HEK293 (cell line): ENCODE measurements at regions not wholly inside any gene's neighbourhood (a gene's known extent, or its start where the extent isn't known, plus 50 kb on each side); places are given as distances from the start of the nearest gene placed in this dataset.

ENCODE experiments used
- CTCF ChIA-PET: fragments of 350-600 bp; formaldehyde crosslinking; extraction: SDS; loops from one replicate; lab custom pipeline; 2021; ENCODE audit warnings: antibody characterized with exemption; lab: Yijun Ruan, JAX
- POLR2A ChIA-PET: fragments of 300-600 bp; formaldehyde crosslinking; extraction: SDS; loops from one replicate; lab custom pipeline; 2020; ENCODE audit warnings: antibody characterized with exemption, inconsistent platforms; lab: Yijun Ruan, JAX
- H3K27ac ChIP-seq: fragments of 200-500 bp; sonication (Bioruptor generic); 2 replicates; pipeline ENCODE4 v1.5.1; 2014; ENCODE audit warnings: low read depth, low read length, control low read depth, inconsistent platforms; ENCODE audit errors: extremely low read depth
- H3K36me3 ChIP-seq, 2 experiments: fragments of 200-500 bp in 1 of 2; sonication (Bioruptor generic) in 1 of 2; 1 replicate in 1 of 2; 2 replicates in 1 of 2; pipeline ENCODE4 v1.5.1; 2014 to 2017; ENCODE audit warnings: inconsistent platforms in 2 of 2, low read length in 2 of 2; ENCODE audit not compliant: control insufficient read depth in 2 of 2, insufficient read depth in 1 of 2
- H3K4me1 ChIP-seq: fragments of 200-500 bp; sonication (Bioruptor generic); 2 replicates; pipeline ENCODE4 v1.5.1; 2014; ENCODE audit warnings: mild to moderate bottlenecking, low read length, inconsistent platforms; ENCODE audit not compliant: control insufficient read depth, insufficient read depth
- H3K4me3 ChIP-seq: 2 replicates; pipeline ENCODE4 v1.5.1; 2011; ENCODE audit warnings: low read depth, mild to moderate bottlenecking, control low read depth, low read length, moderate library complexity
- H3K9me3 ChIP-seq: fragments of 200-500 bp; sonication (Bioruptor generic); 2 replicates; pipeline ENCODE4 v1.5.1; 2014; ENCODE audit warnings: low read depth, low read length, inconsistent platforms; ENCODE audit not compliant: control insufficient read depth, insufficient read depth
- FEZF1 ChIP-seq: fragments of 450-650 bp; formaldehyde crosslinking; IDR thresholded peaks from 2 replicates; pipeline ENCODE4 v1.5.1; 2016; ENCODE audit warnings: missing biosample characterization, missing genetic modification characterization
- HOXD13 ChIP-seq: sonication (generic); formaldehyde crosslinking; IDR thresholded peaks from 2 replicates; pipeline ENCODE4 v1.8.0; 2022; ENCODE audit warnings: missing genetic modification reagents, borderline replicate concordance
- KLF10 ChIP-seq: fragments of 450-650 bp; IDR thresholded peaks from 2 replicates; pipeline ENCODE4 v1.5.1; 2018; ENCODE audit warnings: missing biosample characterization, mild to moderate bottlenecking, missing genetic modification characterization
- PRDM2 ChIP-seq: fragments of 450-650 bp; formaldehyde crosslinking; IDR thresholded peaks from 2 replicates; pipeline ENCODE4 v1.5.1; 2016; ENCODE audit warnings: missing biosample characterization, missing genetic modification characterization, borderline replicate concordance
- ZBTB1 ChIP-seq: fragments of 450-650 bp; formaldehyde crosslinking; IDR thresholded peaks from 2 replicates; pipeline ENCODE4 v1.5.1; 2016; ENCODE audit warnings: missing biosample characterization, missing genetic modification characterization
- ZBTB7A ChIP-seq: fragments of 450-650 bp; formaldehyde crosslinking; IDR thresholded peaks from 2 replicates; pipeline ENCODE4 v1.5.1; 2016; ENCODE audit warnings: low read depth, missing biosample characterization, missing genetic modification characterization
- ZEB2 ChIP-seq: fragments of 450-650 bp; formaldehyde crosslinking; IDR thresholded peaks from 2 replicates; pipeline ENCODE4 v1.5.1; 2016; ENCODE audit warnings: missing biosample characterization, missing genetic modification characterization
- ZNF121 ChIP-seq: fragments of 450-650 bp; formaldehyde crosslinking; IDR thresholded peaks from 2 replicates; pipeline ENCODE4 v1.5.1; 2016; ENCODE audit warnings: missing biosample characterization, missing genetic modification characterization
- ZNF133 ChIP-seq: fragments of 450-650 bp; formaldehyde crosslinking; IDR thresholded peaks from 2 replicates; pipeline ENCODE4 v1.5.1; 2016; ENCODE audit warnings: missing biosample characterization, missing genetic modification characterization
- ZNF138 ChIP-seq: fragments of 450-650 bp; formaldehyde crosslinking; IDR thresholded peaks from 2 replicates; pipeline ENCODE4 v1.5.1; 2016; ENCODE audit warnings: missing biosample characterization, missing genetic modification characterization, borderline replicate concordance
- ZNF155 ChIP-seq: fragments of 450-650 bp; formaldehyde crosslinking; IDR thresholded peaks from 2 replicates; pipeline ENCODE4 v1.5.1; 2016; ENCODE audit warnings: missing biosample characterization, missing genetic modification characterization
- ZNF175 ChIP-seq: fragments of 450-650 bp; formaldehyde crosslinking; IDR thresholded peaks from 2 replicates; pipeline ENCODE4 v1.5.1; 2016; ENCODE audit warnings: missing biosample characterization, missing genetic modification characterization
- ZNF274 ChIP-seq, 2 experiments: fragments of 200-500 bp in 1 of 2; fragments of 450-650 bp in 1 of 2; sonication (Bioruptor generic) in 1 of 2; formaldehyde crosslinking in 1 of 2; IDR thresholded peaks; 2 replicates each; pipeline versions ENCODE4 v1.5.1 to v1.6.1; 2014 to 2016; ENCODE audit warnings: borderline replicate concordance in 1 of 2, inconsistent platforms in 1 of 2, low read length in 1 of 2, missing biosample characterization in 1 of 2, missing genetic modification characterization in 1 of 2
- ZNF398 ChIP-seq: fragments of 450-650 bp; formaldehyde crosslinking; IDR thresholded peaks from 2 replicates; pipeline ENCODE4 v1.5.1; 2017; ENCODE audit warnings: missing biosample characterization, missing genetic modification characterization
- ZNF404 ChIP-seq: fragments of 450-650 bp; formaldehyde crosslinking; IDR thresholded peaks from 2 replicates; pipeline ENCODE4 v1.5.1; 2017; ENCODE audit warnings: missing biosample characterization, missing genetic modification characterization
- ZNF449 ChIP-seq: fragments of 450-650 bp; formaldehyde crosslinking; IDR thresholded peaks from 2 replicates; pipeline ENCODE4 v1.5.1; 2017; ENCODE audit warnings: missing biosample characterization, mild to moderate bottlenecking, missing genetic modification characterization, moderate library complexity
- ZNF555 ChIP-seq: fragments of 450-650 bp; formaldehyde crosslinking; conservative IDR thresholded peaks from 2 replicates; pipeline ENCODE4 v1.5.1; 2017; ENCODE audit warnings: missing biosample characterization, mild to moderate bottlenecking, missing genetic modification characterization, inconsistent platforms
- ZNF558 ChIP-seq: fragments of 450-650 bp; formaldehyde crosslinking; IDR thresholded peaks from 2 replicates; pipeline ENCODE4 v1.5.1; 2016; ENCODE audit warnings: missing biosample characterization, missing genetic modification characterization
- ZNF623 ChIP-seq: fragments of 450-650 bp; formaldehyde crosslinking; IDR thresholded peaks from 2 replicates; pipeline ENCODE4 v1.5.1; 2016; ENCODE audit warnings: missing biosample characterization, missing genetic modification characterization
- ZNF629 ChIP-seq: fragments of 450-650 bp; formaldehyde crosslinking; IDR thresholded peaks from 2 replicates; pipeline ENCODE4 v1.5.1; 2017; ENCODE audit warnings: missing biosample characterization, missing genetic modification characterization
- ZNF701 ChIP-seq: fragments of 450-650 bp; formaldehyde crosslinking; IDR thresholded peaks from 2 replicates; pipeline ENCODE4 v1.5.1; 2016; ENCODE audit warnings: missing biosample characterization, missing genetic modification characterization
- ZNF837 ChIP-seq: fragments of 450-650 bp; formaldehyde crosslinking; IDR thresholded peaks from 2 replicates; pipeline ENCODE4 v1.5.1; 2016; ENCODE audit warnings: missing biosample characterization, missing genetic modification characterization
- TF ChIP-seq, protein P1 (sequence below): fragments of 450-650 bp; formaldehyde crosslinking; IDR thresholded peaks from 2 replicates; pipeline ENCODE4 v1.5.1; 2016; ENCODE audit warnings: missing biosample characterization, missing genetic modification characterization

DNA sequence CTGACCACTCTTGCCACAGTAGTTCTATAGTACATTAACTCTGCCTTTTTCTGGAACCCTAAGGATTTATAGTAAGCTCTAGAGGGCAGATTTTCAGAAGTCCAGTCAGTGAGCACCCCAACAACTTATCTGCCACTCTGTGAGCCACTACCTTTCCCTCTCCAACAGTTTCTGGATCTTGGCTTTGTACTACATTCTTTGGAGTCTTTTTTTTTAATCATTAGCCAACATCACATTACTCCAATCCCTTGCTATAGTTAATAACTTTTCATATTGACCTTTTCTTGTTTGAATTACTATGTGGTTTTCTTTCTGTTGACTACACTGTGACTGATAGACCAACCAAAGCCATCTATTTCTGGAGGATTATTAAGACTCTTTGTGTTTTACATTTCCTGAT lies 1596.7 kb upstream of the PRMT6 start:
- Histone ChIP-seq H3K27ac (no peak overlapping the region), H3K4me3 (no peak overlapping the region), H3K4me1 (no peaks in the 10 kb centered on the region), H3K9me3 (no peaks in the 10 kb centered on the region), H3K36me3 (no peaks in the 10 kb centered on the region)
- POLR2A ChIA-PET, result no interaction called here
- TF ChIP-seq ZEB2 (tag by site-specific recombination) (no peak), ZNF121 (tag by site-specific recombination) (no peak), ZNF701 (tag by site-specific recombination) (no peak), ZNF558 (tag by site-specific recombination) (no peak), ZNF133 (tag by site-specific recombination) (no peak), ZBTB7A (tag by site-specific recombination) (no peak), ZNF837 (tag by site-specific recombination) (no peak), ZNF138 (no peak), HOXD13 (CRISPR knock-in tag) (no peak), ZNF449 (tag by site-specific recombination) (no peak), KLF10 (tag by site-specific recombination) (no peak), ZNF155 (tag by site-specific recombination) (no peak), ZNF623 (tag by site-specific recombination) (no peak), ZNF629 (no peak), FEZF1 (tag by site-specific recombination) (no peak), ZNF398 (no peak), ZNF175 (tag by site-specific recombination) (no peak), PRDM2 (tag by site-specific recombination) (no peak), ZNF404 (no peak)
- CTCF ChIA-PET, result no interaction called here

GRCh38 chr1:105462308-105462707 lies 1594.2 kb upstream of the PRMT6 start:
- TF ChIP-seq ZNF274 (IDR thresholded peaks at IDR 0.05; ENCODE audit: low read length) (no peak), ZNF274 (tag by site-specific recombination; IDR thresholded peaks at IDR 0.05; ENCODE audit: borderline replicate concordance) (no peak), ZNF555 (no peak), ZBTB1 (tag by site-specific recombination) (no peak)
- TF ChIP-seq, protein P1, sequence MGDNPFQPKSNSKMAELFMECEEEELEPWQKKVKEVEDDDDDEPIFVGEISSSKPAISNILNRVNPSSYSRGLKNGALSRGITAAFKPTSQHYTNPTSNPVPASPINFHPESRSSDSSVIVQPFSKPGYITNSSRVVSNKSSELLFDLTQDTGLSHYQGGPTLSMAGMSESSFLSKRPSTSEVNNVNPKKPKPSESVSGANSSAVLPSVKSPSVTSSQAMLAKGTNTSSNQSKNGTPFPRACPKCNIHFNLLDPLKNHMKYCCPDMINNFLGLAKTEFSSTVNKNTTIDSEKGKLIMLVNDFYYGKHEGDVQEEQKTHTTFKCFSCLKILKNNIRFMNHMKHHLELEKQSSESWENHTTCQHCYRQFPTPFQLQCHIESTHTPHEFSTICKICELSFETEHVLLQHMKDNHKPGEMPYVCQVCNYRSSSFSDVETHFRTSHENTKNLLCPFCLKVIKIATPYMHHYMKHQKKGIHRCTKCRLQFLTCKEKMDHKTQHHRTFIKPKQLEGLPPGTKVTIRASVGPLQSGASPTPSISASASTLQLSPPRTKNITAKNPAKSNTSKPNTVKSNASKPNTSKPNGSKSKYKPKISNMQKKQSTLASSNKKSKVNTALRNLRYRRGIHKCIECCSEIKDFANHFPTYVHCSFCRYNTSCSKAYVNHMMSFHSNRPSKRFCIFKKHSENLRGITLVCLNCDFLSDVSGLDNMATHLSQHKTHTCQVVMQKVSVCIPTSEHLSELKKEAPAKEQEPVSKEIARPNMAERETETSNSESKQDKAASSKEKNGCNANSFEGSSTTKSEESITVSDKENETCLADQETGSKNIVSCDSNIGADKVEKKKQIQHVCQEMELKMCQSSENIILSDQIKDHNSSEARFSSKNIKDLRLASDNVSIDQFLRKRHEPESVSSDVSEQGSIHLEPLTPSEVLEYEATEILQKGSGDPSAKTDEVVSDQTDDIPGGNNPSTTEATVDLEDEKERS (tag by site-specific recombination), result no peak
- H3K4me1 ChIP-seq, result no peaks in the 10 kb centered on the region
- ChIA-PET POLR2A (no interaction called here), CTCF (no interaction called here)
- no peak overlapping the region for H3K4me3 ChIP-seq
- no peak overlapping the region for H3K27ac ChIP-seq
- H3K36me3 ChIP-seq, result no peaks in the 10 kb centered on the region
- H3K9me3 ChIP-seq, result no peaks in the 10 kb centered on the region
